AG08396 (cell line): ENCODE measurements at regions not wholly inside any gene's neighbourhood (a gene's known extent, or its start where the extent isn't known, plus 50 kb on each side); places are given as distances from the start of the nearest gene placed in this dataset.

Experiments
- DNase-seq: peaks from one replicate; pipeline ENCODE4 v3.0.0; 2012; ENCODE audit warnings: low spot score, mixed read lengths

- no peak for DNase-seq
Observed at GRCh38 chr15:70159713-70160009, 61.9 kb upstream of the TLE3 start.

DNA sequence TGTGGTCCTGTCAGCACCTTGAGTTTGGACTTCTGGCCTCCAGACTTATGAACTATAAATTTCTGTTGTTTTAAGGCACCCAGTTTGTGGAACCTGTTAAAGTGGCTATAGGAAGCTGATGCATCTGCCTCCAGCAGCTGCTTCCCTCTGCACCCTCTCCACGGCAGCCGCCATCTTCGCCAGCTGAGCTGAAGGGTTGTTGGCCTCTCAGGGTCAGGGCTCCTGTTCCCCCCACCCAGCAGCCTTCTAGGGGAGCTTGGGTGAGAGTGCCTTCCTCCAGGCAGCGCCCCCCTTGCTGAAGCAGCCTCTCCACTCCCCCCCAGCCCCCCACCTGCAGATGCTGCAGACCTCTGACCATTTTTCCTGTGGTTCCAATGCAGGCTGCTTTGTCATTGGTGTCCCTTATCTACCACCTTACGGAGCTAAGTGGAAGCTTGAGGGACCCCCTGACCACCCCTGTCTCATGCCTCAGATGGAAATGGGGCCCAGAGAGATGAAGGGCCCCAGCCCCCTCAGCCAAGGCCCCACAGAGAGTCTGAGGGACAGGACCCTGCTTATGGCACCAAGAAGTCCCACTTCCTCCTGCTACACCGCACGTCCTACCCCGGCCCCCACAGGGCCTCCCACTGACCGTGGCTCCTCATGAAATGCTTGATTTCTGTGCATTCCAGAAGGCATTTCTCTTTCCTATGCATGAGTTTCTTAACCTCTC lies 61.4 kb upstream of the TLE3 start:
- no peak for DNase-seq

GRCh38 chr15:70158309-70159000 lies 60.7 kb upstream of the TLE3 start:
- no peak for DNase-seq

DNA sequence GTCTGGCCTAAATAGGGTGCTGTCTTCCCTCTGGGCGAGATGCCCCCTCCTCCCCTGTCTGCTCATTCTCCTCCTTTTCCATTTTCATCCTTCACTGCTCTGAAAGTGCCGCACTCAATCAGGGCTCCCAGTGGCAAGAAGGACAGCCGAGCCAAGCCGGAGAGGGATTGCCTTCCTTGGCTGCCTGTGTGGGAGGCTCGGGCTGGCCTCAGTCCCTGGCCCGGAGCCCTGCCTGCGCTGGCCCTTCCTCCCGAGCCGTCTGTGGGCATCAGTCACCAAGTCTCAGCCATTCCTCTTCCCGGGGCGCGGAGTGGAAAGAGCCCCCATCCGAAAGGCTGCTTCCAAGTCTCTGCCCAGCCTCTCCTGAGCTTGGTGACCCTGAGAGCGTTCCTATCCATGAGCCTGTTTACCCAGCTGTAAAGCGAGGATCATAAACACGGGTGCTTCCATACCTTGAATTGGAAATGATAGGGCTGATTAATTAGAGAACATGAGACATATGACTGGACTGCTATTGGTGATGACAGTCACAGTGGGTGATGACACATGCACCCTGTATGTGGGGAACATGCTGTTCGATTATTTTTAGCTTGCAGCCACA lies 59.1 kb upstream of the TLE3 start:
- peak; percentile 61 for DNase-seq

DNA sequence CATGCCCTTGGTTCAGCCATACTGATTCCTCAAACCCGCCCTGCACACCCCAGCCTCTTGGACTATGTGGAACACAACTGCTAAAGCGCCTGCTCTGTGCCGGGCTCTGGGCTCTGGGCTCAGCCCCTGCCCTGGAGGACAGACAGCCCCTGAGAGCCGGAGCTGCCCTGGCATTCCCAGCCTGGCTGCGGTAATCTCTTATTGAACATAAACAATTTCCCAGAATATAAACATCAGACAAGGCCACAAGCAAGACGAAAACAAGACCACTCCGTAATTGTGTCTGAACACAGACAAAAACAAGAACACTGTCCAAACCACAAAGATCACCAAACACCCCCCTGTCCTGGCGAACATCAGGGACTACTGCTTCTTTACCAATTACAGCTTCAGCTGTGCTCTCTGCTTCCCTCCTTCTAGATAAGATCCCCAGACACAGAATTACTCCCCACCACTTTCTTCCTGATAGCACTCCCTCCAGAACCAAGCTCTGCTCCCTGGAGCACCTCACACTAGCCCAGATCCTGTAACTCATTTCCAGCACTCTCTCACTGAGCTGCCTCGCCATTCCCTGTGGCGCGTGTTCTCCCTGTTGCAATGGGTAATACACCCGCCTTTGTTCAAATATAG lies 57.1 kb upstream of the TLE3 start:
- no peak for DNase-seq

GRCh38 chr15:70153921-70154717 lies 56.4 kb upstream of the TLE3 start:
- DNase-seq = no peak

DNA sequence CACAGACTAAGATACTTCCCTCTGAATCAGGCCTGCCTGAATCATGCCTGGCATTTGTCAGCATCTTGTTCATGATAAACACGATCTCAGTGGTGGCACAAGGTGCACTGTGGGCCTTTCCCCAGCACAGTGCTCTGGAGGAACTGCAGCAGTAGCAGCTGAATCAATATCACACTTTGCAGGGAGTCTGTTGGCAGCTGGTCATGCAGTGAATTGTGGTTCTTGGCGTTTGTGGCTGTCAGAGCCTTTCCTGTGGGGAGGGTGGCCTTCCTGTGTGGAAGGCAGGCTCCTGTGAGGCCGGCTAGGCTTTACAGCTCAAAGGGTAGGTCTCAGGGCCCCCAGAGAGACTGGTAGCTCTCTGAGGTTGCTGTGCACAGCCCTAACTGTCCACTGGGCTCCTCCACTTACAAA lies 54.4 kb upstream of the TLE3 start:
- DNase-seq = no peak

- DNase-seq = no peak
Observed at GRCh38 chr15:70151462-70151861, 53.7 kb upstream of the TLE3 start.

GRCh38 chr15:70151003-70151402 lies 53.3 kb upstream of the TLE3 start:
- DNase-seq = no peak

DNA sequence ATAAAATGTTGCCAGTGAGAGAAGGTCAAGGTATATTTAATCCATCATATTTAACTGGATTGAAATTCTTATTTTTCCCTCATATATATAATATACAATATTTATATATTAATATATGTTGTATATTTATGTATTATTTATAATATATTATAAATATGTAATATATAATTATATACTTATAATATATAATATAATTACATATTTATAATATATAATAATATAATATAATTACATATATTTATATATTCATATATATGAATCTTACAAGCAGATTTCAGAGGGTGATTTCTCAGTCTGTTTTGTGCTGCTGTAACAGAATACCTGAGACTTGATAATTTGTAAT lies 52.7 kb upstream of the TLE3 start:
- no peak for DNase-seq

GRCh38 chr15:70149667-70150404 lies 52.1 kb upstream of the TLE3 start:
- DNase-seq = no peak

- no peak for DNase-seq
Observed at GRCh38 chr15:70147778-70148177, 50.1 kb upstream of the TLE3 start.
